Neural cell (in vitro differentiated cells): ENCODE measurements at regions not wholly inside any gene's neighbourhood (a gene's known extent, or its start where the extent isn't known, plus 50 kb on each side); places are given as distances from the start of the nearest gene placed in this dataset.

Experiments used
- CTCF ChIP-seq: fragments of 450-650 bp; IDR thresholded peaks from 2 replicates; pipeline ENCODE4 v1.5.1; 2014; ENCODE audit warnings: antibody characterized with exemption, mild to moderate bottlenecking, moderate library complexity; ENCODE audit not compliant: poor library complexity, severe bottlenecking
- EP300 ChIP-seq: fragments of 450-650 bp; conservative IDR thresholded peaks from 2 replicates; pipeline ENCODE4 v1.6.1; 2014; ENCODE audit warnings: antibody characterized with exemption, mild to moderate bottlenecking, moderate library complexity; ENCODE audit not compliant: poor library complexity, severe bottlenecking
- EZH2 ChIP-seq: fragments of 200-600, 300-800 bp; shearing (Covaris generic), sonication (generic); IDR thresholded peaks from 2 replicates; pipeline ENCODE4 v1.6.1; 2014; ENCODE audit warnings: antibody characterized with exemption, low read length, borderline replicate concordance, mild to moderate bottlenecking; ENCODE audit not compliant: insufficient read depth, poor library complexity, severe bottlenecking
- MXI1 ChIP-seq: fragments of 450-650 bp; conservative IDR thresholded peaks from 2 replicates; pipeline ENCODE4 v1.6.1; 2014; ENCODE audit warnings: antibody characterized with exemption, mild to moderate bottlenecking; ENCODE audit not compliant: poor library complexity, severe bottlenecking
- POLR2AphosphoS5 ChIP-seq: IDR thresholded peaks from 2 replicates; pipeline ENCODE4 v1.6.1; 2012
- RAD21 ChIP-seq: fragments of 450-650 bp; conservative IDR thresholded peaks from 2 replicates; pipeline ENCODE4 v1.6.1; 2014; ENCODE audit warnings: antibody characterized with exemption, mild to moderate bottlenecking, moderate library complexity
- REST ChIP-seq: IDR thresholded peaks from 2 replicates; pipeline ENCODE4 v1.6.1; 2012; ENCODE audit warnings: borderline replicate concordance
- SMC3 ChIP-seq: fragments of 450-650 bp; conservative IDR thresholded peaks from 2 replicates; pipeline ENCODE4 v1.6.1; 2014; ENCODE audit warnings: antibody characterized with exemption, mild to moderate bottlenecking, moderate library complexity; ENCODE audit not compliant: poor library complexity
- TAF1 ChIP-seq: IDR thresholded peaks from 2 replicates; pipeline ENCODE4 v1.6.1; 2012; ENCODE audit warnings: low read depth

GRCh38 chr21:38133240-38133639 lies 123.6 kb upstream of the KCNJ15 start:
- TF ChIP-seq CTCF (no peak), POLR2AphosphoS5 (no peak), REST (no peak), SMC3 (no peak), EZH2 (no peak), EP300 (no peak), RAD21 (no peak), TAF1 (no peak), MXI1 (no peak)
